Thyroid gland (tissue), 4 donors: ENCODE measurements at regions not wholly inside any gene's neighbourhood (a gene's known extent, or its start where the extent isn't known, plus 50 kb on each side); places are given as distances from the start of the nearest gene placed in this dataset.

Experiments
- DNase-seq, 2 donors: peaks; one replicate each; pipeline ENCODE4 v3.0.0-alpha.2; 2019
- H3K27ac ChIP-seq, 3 donors: fragments of 200-600 bp; sonication (generic); 1 replicate in 2 of 3; 2 replicates in 1 of 3; pipeline ENCODE4 v1.5.1; 2016 to 2019; ENCODE audit warnings: mild to moderate bottlenecking in 1 of 3, moderate library complexity in 1 of 3
- H3K27me3 ChIP-seq: fragments of 200-600 bp; sonication (generic); one replicate; pipeline ENCODE4 v1.5.1; 2019
- H3K36me3 ChIP-seq, 2 donors: fragments of 200-600 bp; sonication (generic); one replicate each; pipeline ENCODE4 v1.5.1; 2016 to 2019
- H3K4me1 ChIP-seq, 2 donors: fragments of 200-600 bp; sonication (generic); one replicate each; pipeline ENCODE4 v1.5.1; 2017 to 2019
- H3K4me3 ChIP-seq, 3 donors: fragments of 200-600 bp; sonication (generic); replicated peaks in 1 of 3; 1 replicate in 2 of 3; 2 replicates in 1 of 3; pipeline ENCODE4 v1.5.1; 2016; ENCODE audit warnings: mild to moderate bottlenecking in 1 of 3
- H3K9me3 ChIP-seq: fragments of 200-600 bp; sonication (generic); one replicate; pipeline ENCODE4 v1.5.1; 2017
- CTCF ChIP-seq, 6 experiments: fragments of 200-600 bp in 3 of 6; fragments of 450-650 bp in 3 of 6; sonication (generic) in 3 of 6; IDR thresholded peaks; one replicate each; pipeline ENCODE4 v1.5.1; 2016 to 2019; ENCODE audit warnings: antibody characterized with exemption in 6 of 6, mild to moderate bottlenecking in 2 of 6, inconsistent platforms in 1 of 6, moderate library complexity in 1 of 6
- POLR2A ChIP-seq, 2 donors: fragments of 450-650 bp; IDR thresholded peaks; one replicate each; pipeline ENCODE4 v1.6.1; 2017; ENCODE audit warnings: antibody characterized with exemption in 2 of 2, mild to moderate bottlenecking in 2 of 2, moderate library complexity in 1 of 2
- WGBS, 2 donors: methylation state at CpG; one replicate each; pipeline ENCODE4 v1.1.5; 2017; 5-methylcytosine and 5-hydroxymethylcytosine counted together
- intact Hi-C: fragments of 100-400 bp; cut with DNase I; formaldehyde crosslinking; loops from one replicate; pipeline ENCODE4 v1.15.1; 2023

GRCh38 chr5:135188233-135188914 is 154.3 kb upstream of the PITX1 start:
- intact Hi-C loops = loop anchor here (10.0 kb wide), 1 partner anchor 154 kb away; the partner anchor contains the start of gene PITX1
- TF ChIP-seq POLR2A (IDR thresholded peaks at IDR 0.05) (no peak), CTCF (IDR thresholded peaks at IDR 0.05) (no peak)
- H3K36me3 ChIP-seq = no peaks in the 10 kb centered on the region
- H3K4me1 ChIP-seq = peaks cover 8 to 16% of the 10 kb centered on the region in 2 donors
- DNase-seq = no peak
- H3K27me3 ChIP-seq = no peaks in the 10 kb centered on the region
- H3K27ac ChIP-seq = no peak overlapping the region
- 59 to 71% methylated on average over 4 of the region's 4 CpGs for WGBS, 2 donors
- no peaks in the 10 kb centered on the region for H3K9me3 ChIP-seq
- no peak overlapping the region for H3K4me3 ChIP-seq

GRCh38 chr5:135186662-135187522 is 152.9 kb upstream of the PITX1 start:
- no peaks in the 10 kb centered on the region for H3K36me3 ChIP-seq
- WGBS, 2 donors = 90 to 93% methylated on average over 8 of the region's 8 CpGs
- H3K4me1 ChIP-seq = peaks cover 8 to 16% of the 10 kb centered on the region in 2 donors
- no peak for DNase-seq
- TF ChIP-seq POLR2A (IDR thresholded peaks at IDR 0.05) (no peak), CTCF (IDR thresholded peaks at IDR 0.05) (no peak)
- no peak overlapping the region for H3K4me3 ChIP-seq
- H3K27ac ChIP-seq = no peak overlapping the region
- no peaks in the 10 kb centered on the region for H3K27me3 ChIP-seq
- no peaks in the 10 kb centered on the region for H3K9me3 ChIP-seq
- intact Hi-C loops = loop anchor here (10.0 kb wide), 1 partner anchor 152 kb away; the partner anchor contains the start of gene PITX1

GRCh38 chr5:135185481-135186065 is 151.5 kb upstream of the PITX1 start:
- Histone ChIP-seq H3K27ac (no peak overlapping the region), H3K4me3 (no peak overlapping the region), H3K9me3 (no peaks in the 10 kb centered on the region), H3K36me3 (no peaks in the 10 kb centered on the region), H3K27me3 (no peaks in the 10 kb centered on the region), H3K4me1 (peaks cover 4 to 8% of the 10 kb centered on the region in 2 donors)
- peak; percentile 86 to 89 for DNase-seq
- 32 to 63% methylated on average over 3 to 6 of the region's 6 CpGs for WGBS, 2 donors
- intact Hi-C loops = loop anchor here (10.0 kb wide), 1 partner anchor 151 kb away; the partner anchor contains the start of gene PITX1
- TF ChIP-seq POLR2A (IDR thresholded peaks at IDR 0.05) = no peak
- no peak for TF ChIP-seq CTCF (IDR thresholded peaks at IDR 0.05)

- Histone ChIP-seq H3K27me3 (no peaks in the 10 kb centered on the region), H3K9me3 (no peaks in the 10 kb centered on the region), H3K27ac (no peak overlapping the region), H3K36me3 (no peaks in the 10 kb centered on the region), H3K4me3 (no peak overlapping the region), H3K4me1 (peaks cover 4 to 8% of the 10 kb centered on the region in 2 donors)
- 93 to 95% methylated on average over 7 of the region's 7 CpGs for WGBS, 2 donors
- DNase-seq = no peak
- TF ChIP-seq CTCF (IDR thresholded peaks at IDR 0.05) = no peak
- TF ChIP-seq POLR2A (IDR thresholded peaks at IDR 0.05) = no peak
- intact Hi-C loops = loop anchor here (10.0 kb wide), 1 partner anchor 150 kb away; the partner anchor contains the start of gene PITX1
These were observed 150.6 kb upstream of the PITX1 start for GRCh38 chr5:135184646-135185045.
